G401 (cell line): ENCODE measurements at regions not wholly inside any gene's neighbourhood (a gene's known extent, or its start where the extent isn't known, plus 50 kb on each side); places are given as distances from the start of the nearest gene placed in this dataset.

ENCODE experiments used
- DNase-seq: peaks from one replicate; pipeline ENCODE4 v3.0.0-alpha.2; 2015; ENCODE audit warnings: low spot score
- in situ Hi-C: cut with HindIII; loops from 2 replicates; pipeline ENCODE4 v1.10.0; 2016; ENCODE audit warnings: low sequenced_read_pairs, mixed read lengths

DNA sequence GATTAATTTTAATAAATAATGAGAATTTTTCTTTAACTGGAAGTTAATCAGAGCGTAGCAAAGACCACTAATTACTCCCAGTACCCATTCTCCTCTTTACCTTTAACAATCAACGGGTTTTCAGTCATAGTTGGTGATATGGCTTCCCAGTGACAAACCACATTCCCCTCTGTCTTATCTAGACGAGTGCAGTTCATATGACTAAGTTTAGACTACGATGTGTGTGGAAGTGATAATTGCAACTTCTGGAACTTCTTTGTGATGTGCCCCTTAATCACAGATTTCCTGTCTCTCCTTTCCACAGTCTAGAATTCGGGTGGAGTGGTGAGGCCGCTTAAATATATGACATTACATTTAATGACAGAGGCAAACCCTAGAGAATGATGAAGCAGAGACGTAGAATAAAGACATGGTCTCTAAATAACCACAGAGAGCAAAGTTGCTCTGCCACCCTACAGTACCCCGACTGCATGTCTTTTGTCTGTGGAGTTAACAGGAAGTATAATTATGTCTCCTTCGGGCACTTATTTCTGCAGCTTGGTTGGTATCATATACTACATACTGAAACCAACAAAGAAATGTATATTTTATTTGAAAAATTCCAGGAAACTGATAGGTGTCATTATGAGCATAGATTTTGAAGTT, 693.3 kb upstream of the CDH7 start:
- in situ Hi-C loops, result no loop called here
- DNase-seq, result no peak

DNA sequence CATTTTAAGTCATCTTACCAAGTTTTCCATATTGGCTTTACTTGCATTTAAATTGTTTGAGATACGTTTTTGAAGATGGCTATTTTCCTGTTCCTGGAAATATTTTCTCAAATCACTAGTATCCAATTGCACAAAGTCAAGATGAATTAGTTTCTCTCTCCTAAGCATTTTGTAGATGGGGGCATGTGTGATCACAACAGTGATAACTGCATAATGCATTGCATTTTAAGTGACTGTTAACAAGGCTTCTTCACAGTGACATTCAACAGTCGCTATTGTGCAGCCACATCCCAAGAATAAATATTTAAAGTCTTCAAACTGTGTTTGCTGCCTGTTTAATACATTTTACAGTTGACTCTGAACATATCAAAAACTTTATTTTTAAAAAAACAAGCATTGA, 694.2 kb upstream of the CDH7 start:
- in situ Hi-C loops, result no loop called here
- no peak for DNase-seq

DNA sequence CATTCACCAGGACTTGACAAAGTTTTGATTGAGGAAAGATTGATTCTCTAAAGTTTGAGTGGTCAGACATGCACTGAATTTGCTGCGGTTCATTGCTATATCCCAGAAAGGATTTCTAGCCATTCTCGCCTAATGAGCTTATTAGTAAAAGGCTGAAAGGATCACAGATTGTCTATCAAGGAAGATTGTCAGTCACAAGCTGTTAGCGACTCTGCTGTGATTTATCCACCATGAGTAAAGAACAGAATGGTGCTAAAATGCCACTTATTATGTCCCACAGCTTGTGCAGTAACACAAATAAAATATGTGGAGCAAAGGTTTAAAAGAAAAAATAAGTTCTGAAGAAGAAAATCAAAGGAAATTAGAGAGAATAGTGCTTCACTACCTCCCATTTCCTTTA, 701.2 kb upstream of the CDH7 start:
- in situ Hi-C loops, result no loop called here
- DNase-seq, result no peak

DNA sequence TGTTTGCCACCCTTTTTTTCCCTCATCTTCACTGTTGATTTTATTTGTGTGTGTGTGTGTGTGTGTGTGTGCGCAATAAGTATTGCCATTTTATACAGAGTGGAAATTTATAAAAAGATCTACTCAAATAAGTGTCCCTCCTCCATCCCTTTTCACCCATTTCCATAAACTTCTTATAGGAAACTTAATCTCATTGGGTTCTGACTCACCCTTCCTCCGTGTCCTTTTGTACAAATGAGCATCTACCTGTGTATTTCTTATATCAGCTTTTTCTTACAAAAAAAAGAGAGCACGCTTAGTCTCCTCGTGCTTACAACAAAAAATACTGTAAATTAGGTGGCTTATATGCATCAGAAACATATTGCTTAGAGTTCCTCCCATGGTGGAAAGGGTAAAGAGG, 711.2 kb upstream of the CDH7 start:
- no peak for DNase-seq
- in situ Hi-C loops, result no loop called here

DNA sequence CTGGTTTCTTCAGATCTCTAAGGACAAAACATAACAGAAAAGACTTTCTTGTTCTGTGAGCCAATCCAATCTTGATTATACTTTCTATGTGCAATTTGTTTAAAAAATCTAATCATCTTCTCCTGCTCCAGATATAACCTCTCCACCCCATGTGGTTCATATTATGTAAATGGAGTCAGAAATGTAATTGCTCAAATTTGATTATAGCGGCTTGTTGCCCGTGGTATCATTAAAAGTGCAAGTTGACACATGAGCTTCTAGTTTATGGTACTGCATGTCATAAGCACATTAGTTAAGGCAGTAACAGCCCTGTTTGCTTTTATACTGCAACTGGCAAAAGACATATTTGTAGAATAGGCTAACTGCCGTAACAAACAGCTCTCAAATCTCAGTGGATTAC, 715.1 kb upstream of the CDH7 start:
- in situ Hi-C loops, result no loop called here
- DNase-seq, result no peak

DNA sequence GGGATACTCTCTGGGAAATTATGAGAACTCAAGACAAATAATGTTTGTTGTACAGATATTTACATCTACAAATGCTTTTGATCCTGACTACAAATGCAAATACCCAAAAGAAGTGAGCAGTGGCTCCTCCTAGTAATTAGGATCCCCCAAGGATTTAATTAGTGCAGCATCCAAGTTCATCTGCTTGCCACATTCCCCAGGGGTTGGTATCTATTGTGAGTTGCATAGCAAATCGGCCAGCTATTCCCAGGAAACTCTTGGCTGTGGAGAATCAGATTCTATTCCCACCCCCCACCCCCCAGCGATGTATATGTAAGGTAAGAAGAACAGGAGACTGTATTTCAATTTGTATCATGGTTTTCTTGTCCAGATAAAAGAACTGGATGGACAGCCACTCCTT, 725.1 kb upstream of the CDH7 start:
- no peak for DNase-seq
- in situ Hi-C loops, result no loop called here

DNA sequence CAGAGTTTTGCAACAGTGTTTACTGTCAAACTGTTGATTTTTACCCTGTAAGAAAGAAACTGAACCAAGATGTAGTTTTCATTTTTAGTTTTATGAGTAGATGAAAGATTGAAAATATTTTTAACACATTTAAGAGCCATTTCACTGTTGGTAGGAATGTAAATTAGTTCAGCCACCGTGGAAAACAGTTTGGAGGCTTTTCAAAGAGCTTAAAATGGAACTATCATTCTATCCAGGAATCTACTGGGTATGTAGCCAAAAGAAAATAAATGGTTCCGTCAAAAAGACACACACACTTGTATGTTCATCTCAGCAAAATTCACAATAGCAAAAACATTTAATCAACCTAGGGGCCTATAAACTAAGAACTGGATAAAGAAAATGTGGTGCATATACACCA, 729.8 kb upstream of the CDH7 start:
- no peak for DNase-seq
- in situ Hi-C loops, result no loop called here

DNA sequence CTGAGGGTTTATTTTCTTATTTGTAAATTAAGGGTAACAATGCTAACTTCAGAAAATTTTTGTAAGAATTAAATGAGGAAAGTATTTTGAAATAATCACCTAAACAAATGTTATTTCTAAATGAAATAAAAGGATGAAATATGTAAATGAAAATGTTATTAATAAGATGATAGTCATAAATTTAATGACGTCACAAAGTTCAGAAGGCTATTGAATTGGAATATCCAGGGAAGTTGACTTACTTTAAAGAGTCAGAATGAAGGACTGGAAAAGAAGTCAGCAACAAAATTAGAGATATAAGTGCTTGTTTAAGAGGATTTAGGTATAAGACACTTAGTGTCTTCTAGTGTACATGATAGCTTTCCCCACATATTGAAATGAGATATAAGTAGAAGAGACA, 732.6 kb upstream of the CDH7 start:
- no peak for DNase-seq
- in situ Hi-C loops, result no loop called here

DNA sequence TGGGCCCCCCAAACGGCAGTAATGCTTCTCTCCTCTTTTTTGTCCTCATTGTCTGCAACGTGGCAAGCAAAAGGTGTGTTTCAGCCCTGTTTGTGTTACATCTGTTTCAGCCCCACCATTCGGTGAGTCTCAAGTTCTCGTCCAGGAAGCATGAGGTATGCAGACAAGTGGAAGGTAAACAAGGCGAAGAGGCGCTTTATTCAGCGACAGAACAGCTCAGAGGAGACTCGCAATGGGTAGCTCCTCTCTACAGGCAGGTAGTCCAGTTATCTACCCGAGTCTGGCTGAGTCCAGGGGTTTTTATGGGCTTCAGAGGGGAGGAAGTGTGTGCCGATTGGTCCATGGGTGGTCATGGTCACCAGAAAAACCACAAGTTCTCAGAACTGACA, 733.4 kb upstream of the CDH7 start:
- no peak for DNase-seq
- in situ Hi-C loops, result no loop called here

DNA sequence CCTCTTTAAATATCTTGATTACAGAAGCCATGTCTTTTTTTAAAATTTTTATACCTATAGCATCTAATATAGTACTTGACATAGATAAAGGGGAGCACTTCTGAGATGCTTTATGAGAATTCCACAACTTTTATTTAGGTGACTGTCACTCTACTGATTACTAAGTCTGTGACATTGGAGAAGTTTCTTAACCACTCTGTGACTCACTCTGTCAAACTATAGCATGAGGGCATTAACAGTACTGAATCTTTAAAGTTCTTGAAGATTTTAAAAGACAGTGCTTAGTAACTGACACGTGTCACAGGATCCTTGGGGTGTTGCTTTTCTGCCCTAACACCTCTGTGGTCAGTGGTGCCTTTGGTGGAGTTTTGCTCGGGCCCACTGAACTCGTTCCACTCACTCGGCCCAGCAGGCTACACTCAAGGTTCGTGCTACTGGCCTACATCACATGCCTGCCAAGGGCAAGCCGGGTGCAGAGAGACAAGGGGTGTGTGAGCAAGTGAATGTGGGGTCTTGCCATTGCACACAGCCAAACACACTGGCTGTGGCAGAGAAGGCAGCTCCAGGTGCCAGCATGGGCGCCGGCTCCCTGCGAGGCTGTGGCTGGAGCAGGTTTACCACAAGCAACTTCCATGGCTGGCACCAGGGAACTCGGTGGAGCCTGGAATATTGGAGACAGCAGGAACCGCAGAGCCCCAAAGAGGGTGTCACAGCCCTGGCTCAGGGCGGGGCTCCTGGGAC, 734.0 kb upstream of the CDH7 start:
- in situ Hi-C loops, result no loop called here
- DNase-seq, result no peak

DNA sequence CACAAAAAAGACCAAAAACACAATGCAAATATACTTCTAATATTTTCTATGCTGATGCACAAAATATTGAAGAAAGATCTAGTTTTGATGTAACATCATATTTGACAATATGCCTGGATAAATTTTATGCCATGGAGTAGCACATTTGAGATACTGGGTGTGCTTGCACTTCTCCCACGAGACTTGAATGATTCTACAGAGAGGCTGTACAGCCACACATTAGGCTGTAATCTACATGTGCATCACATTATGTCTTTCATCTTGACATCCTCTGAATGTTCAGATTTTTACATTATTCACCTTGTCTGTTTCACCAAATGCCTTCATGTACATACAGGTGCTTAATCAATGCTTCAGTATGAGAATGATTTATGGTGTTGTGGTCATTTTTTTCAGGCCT, 756.4 kb upstream of the CDH7 start:
- in situ Hi-C loops, result no loop called here
- no peak for DNase-seq

DNA sequence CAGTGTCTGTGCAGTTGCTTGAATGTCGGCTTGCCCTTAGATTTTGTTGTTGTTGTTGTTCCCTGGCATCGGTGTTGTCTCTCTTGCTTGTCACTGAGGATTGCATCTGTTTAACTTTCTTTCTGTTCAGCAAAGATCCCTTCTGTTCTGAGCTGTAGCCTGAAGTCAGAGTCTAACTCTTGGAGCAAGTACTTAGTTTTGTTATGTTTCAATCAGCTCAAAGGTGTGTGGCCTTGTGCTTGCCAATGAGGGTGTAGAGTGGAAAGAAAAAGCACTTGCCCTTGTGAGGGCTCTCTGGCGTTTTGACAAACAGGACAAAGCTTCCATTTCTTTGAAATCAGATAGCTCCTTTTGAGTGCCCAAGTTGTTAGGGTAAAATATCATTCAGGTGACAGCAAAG, 757.1 kb upstream of the CDH7 start:
- DNase-seq, result no peak
- in situ Hi-C loops, result no loop called here

DNA sequence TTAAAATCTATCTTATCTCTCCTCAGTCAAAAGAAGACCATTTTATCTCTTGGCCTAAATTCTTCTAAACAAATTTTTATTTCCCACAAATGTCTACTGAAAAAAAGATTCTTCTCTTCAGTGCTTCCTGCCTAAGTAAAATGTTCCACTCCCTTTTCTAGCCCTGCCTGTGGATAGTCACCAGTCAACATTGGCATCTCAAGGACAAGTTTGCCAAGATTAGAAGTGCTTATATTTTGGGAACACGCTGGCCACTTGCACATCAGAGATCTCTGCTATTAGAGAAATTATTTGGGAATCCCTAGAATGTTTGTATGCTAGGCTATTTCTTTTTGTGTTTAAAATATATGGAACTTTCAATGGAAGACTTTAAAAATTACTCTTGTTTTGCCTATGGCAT, 758.2 kb upstream of the CDH7 start:
- DNase-seq, result no peak
- in situ Hi-C loops, result no loop called here

DNA sequence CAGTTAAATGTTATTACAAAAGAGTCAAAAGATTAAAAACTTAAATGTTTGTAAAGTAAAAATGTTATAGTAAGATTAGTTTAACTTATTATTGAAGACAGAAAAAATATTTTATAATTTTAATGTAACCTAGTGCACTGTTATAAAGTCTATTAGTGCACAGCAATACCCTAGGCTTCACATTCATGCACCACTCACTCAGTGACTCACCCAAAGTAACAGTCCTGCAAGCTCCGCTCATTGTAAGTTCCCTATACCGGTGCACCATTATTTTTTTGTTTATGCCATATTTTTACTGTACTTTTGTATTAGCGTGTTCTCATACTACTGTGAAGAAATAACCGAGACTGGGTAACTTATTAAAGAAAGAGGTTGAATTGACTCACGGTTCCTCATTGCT, 759.7 kb upstream of the CDH7 start:
- in situ Hi-C loops, result no loop called here

DNA sequence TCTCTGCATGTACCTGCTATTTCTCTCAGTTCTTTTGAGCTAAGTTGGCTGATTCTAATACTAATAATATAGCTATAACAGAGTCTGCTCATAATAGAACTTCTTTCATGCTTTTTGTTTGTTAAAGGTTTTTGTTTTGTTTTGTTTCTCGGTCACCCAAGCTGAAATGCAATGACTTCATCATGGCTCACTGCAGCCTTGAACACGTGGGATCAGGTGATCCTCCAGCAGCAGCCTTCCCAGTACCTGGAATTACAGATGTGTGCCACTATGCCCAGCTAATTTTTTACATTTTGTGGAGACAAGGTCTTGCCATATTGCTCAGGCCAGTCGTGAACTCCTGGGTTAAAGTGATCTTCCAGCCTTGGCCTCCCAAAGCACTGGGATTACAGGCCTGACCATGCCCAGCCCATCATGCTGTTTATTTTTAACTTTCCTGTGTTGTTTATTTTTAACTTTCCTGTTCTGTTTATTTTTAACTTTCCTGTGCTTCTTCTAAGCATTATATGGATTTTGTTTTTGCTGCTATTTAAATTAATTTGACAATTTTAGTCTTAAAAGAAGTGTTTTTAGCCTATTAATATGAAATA, 763.8 kb upstream of the CDH7 start:
- in situ Hi-C loops, result no loop called here
- no peak for DNase-seq

More for the DNA sequence above, 759.7 kb upstream of the CDH7 start:
- DNase-seq, result no peak

DNA sequence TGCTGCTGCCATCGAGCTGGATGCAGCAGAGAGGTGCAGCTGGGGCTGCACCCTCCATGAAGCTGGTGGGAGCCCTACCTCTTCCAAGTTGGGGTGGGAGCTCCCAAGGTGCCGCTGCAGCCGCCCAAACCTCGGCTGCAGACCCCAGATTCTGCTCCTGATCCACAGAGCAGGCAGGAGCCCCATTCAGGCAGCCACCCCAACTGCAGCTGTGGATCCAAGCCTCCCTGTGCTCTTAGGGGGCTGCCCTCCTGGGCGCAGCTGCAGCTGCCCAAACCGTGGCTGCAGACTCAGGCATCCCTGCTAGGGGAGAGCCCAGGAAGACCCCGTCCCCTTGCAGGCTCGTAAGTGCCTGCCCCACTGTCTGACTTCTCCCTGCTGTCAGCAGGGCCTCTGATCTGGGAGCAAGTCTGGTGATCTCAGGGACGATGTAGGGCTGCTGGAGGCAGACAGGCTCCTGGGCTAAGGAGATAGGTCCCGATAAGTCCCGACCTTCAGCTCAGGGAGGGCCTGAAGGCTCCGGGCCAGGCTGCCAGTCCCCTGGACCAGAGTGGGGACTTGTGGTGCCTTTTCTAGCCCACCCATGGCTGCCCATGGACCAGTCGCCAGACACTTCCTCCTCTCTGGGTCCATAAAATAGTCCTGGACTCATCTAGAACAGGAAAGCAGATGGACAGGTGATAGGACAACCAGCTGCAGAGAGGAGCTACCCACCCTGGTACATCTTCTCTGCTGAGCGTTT, 767.1 kb upstream of the CDH7 start:
- in situ Hi-C loops, result no loop called here

DNA sequence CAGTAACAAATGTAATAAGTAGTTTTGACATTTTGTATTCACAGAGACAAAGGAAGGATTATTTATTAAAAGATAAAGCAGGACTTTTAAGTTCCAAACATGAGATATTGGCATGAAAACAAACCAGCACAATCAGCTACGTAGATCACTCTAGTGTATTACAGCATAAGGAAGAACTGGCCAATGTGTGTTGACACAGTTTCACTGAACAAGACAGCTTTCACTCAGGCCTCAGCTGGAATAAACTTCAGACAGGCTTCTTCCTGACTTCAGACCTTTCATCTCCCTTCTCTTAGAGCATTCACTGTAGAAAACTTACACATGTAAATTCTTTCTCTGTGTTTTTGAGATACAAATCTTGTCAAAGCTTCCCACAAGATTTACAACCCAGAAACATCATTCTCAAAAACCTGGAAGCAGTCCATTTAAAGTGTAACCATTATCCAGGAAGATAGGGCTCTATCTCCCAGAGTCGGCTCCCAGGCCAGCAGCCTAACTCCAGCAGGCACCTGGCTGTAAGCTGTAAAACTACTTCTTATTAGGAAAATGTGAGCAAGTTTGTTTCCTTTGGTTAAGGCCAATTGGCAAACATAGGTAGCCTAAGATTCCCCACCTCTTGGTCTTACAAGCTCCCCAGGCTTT, 768.3 kb upstream of the CDH7 start:
- in situ Hi-C loops, result no loop called here

More for the DNA sequence above, 767.1 kb upstream of the CDH7 start:
- no peak for DNase-seq

DNA sequence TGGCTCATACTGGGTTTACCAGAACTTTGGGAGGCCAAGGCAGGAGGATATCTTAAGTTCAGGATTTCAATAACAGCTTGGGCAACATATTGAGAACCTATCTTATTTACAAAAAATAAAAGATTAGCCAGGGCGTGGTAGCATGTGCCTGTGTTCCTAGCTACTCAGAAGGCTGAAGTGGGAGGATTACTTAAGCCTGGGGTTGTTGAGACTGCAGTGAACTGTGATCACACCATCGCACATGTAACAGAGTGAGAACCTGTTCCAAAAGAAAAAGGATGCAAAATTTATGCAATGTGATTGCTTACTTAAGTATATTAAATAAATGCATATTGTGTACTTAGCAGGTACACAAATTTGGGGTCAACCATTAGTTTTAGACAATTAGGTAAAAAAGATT, 768.9 kb upstream of the CDH7 start:
- in situ Hi-C loops, result no loop called here
- DNase-seq, result no peak

More for the DNA sequence above, 768.3 kb upstream of the CDH7 start:
- no peak for DNase-seq

DNA sequence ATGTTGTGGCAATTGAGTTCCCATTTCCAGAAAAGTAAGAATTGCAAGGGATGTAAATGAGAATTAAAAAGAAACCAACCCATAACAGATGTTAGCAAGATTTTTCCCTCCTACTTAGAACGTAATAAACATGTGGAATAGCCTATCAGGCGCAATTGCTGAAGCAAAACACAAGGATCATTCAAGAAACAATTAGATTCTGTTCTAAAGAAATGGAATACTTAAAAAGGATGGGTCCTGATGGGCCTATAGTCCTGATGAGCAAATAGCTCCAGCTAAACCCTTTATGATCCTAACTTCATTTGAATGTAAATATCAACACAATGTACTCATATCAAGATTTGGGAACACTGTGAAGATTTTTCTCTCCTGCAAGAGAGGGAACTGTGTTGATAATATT, 771.0 kb upstream of the CDH7 start:
- in situ Hi-C loops, result no loop called here
- no peak for DNase-seq
